HCT116 (cell line): ENCODE measurements at regions not wholly inside any gene's neighbourhood (a gene's known extent, or its start where the extent isn't known, plus 50 kb on each side); places are given as distances from the start of the nearest gene placed in this dataset.
A peak's percentile ranks its signal among the peaks of the same experiment; 100 is the strongest.

Experiments used
- CBX3 ChIP-seq: IDR thresholded peaks from 2 replicates; pipeline ENCODE4 v1.6.1; 2012; ENCODE audit warnings: low read depth
- CEBPB ChIP-seq: IDR thresholded peaks from 2 replicates; pipeline ENCODE4 v1.6.1; 2012; ENCODE audit warnings: low read depth
- EGR1 ChIP-seq: IDR thresholded peaks from 2 replicates; pipeline ENCODE4 v1.6.1; 2012; ENCODE audit warnings: low read depth
- EZH2 ChIP-seq: fragments of 200-600 bp; sonication (generic); IDR thresholded peaks from 2 replicates; pipeline ENCODE4 v1.6.1; 2017; ENCODE audit warnings: antibody characterized with exemption, mixed run types
- EZH2phosphoT487 ChIP-seq: fragments of 200-600 bp; IDR thresholded peaks from 2 replicates; pipeline ENCODE4 v1.6.1; 2018; ENCODE audit warnings: antibody characterized with exemption, borderline replicate concordance
- JUND ChIP-seq: IDR thresholded peaks from 2 replicates; pipeline ENCODE4 v1.6.1; 2012
- POLR2A ChIP-seq: IDR thresholded peaks from 2 replicates; pipeline ENCODE4 v1.7.0; 2011; ENCODE audit warnings: borderline replicate concordance; ENCODE audit not compliant: insufficient read depth, insufficient read length; ENCODE audit errors: extremely low read depth
- RAD21 ChIP-seq: IDR thresholded peaks from 2 replicates; pipeline ENCODE4 v1.6.1; 2012; ENCODE audit warnings: low read depth, mild to moderate bottlenecking
- YY1 ChIP-seq: IDR thresholded peaks from 2 replicates; pipeline ENCODE4 v1.6.1; 2011; ENCODE audit warnings: low read length, low read depth, moderate library complexity, mild to moderate bottlenecking; ENCODE audit not compliant: insufficient replicate concordance; ENCODE audit errors: extremely low read depth
- ZFX ChIP-seq: fragments of 450-650 bp; IDR thresholded peaks from 2 replicates; pipeline ENCODE4 v1.6.1; 2017
- ZNF274 ChIP-seq: fragments of 200-500 bp; sonication (Bioruptor generic); IDR thresholded peaks from 2 replicates; pipeline ENCODE4 v1.6.1; 2014; ENCODE audit warnings: mild to moderate bottlenecking, low read depth, low read length, inconsistent platforms
- TF ChIP-seq, protein P1 (sequence below), 3 experiments: fragments of 200-600 bp in 1 of 3; sonication (generic) in 1 of 3; IDR thresholded peaks in 2 of 3; conservative IDR thresholded peaks in 1 of 3; 2 replicates each; pipeline ENCODE4 v1.5.1; 2012 to 2017; ENCODE audit warnings: low read depth in 2 of 3, low read length in 2 of 3, antibody characterized with exemption in 1 of 3, borderline replicate concordance in 1 of 3, control low read depth in 1 of 3, mild to moderate bottlenecking in 1 of 3, mixed read lengths in 1 of 3, mixed run types in 1 of 3, moderate library complexity in 1 of 3; ENCODE audit not compliant: insufficient read depth in 1 of 3
- TF ChIP-seq, protein P2 (sequence below): IDR thresholded peaks from 2 replicates; pipeline ENCODE4 v1.6.1; 2012

DNA sequence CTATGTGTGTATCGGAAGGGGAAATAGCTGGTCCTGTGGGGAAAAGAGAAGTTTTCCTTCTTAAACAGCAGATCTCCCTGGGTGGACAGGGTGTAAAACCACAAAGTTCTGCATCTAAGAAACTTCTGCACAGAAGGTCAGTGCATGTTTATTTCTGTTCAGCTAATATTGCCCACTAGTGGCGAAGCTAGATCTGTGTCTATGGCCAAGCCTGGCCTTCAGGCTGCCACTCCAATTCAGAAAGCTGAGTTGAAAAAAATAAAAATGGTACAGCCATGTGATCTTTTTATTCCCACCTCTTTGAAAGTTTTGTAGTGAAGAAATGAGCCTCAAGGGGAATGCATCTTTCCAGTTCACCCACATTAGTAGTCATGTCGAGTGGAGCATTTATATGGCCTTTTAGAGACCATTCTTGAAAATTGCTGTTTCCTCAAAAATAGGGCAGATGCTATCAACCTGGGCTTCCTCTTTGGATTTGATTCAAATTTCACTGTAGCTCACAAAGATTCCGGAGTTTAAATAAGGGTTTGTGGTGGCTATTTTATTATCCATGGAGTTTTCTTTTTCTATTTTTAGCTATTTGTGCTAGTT lies 488.0 kb downstream of the PRELID2 start:
- TF ChIP-seq, protein P1, sequence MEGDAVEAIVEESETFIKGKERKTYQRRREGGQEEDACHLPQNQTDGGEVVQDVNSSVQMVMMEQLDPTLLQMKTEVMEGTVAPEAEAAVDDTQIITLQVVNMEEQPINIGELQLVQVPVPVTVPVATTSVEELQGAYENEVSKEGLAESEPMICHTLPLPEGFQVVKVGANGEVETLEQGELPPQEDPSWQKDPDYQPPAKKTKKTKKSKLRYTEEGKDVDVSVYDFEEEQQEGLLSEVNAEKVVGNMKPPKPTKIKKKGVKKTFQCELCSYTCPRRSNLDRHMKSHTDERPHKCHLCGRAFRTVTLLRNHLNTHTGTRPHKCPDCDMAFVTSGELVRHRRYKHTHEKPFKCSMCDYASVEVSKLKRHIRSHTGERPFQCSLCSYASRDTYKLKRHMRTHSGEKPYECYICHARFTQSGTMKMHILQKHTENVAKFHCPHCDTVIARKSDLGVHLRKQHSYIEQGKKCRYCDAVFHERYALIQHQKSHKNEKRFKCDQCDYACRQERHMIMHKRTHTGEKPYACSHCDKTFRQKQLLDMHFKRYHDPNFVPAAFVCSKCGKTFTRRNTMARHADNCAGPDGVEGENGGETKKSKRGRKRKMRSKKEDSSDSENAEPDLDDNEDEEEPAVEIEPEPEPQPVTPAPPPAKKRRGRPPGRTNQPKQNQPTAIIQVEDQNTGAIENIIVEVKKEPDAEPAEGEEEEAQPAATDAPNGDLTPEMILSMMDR (IDR thresholded peaks at IDR 0.05 in 2 of 3, conservative IDR thresholded peaks at IDR 0.05 in 1 of 3; ENCODE audit: borderline replicate concordance in 1 of 3, insufficient read depth in 1 of 3, low read depth in 2 of 3, low read length in 2 of 3), result peak; percentile 37 to 73 (median 63); a peak in 5 of 6 replicates
- no peak for TF ChIP-seq CEBPB
- no peak for TF ChIP-seq EZH2
- peak; percentile 60 for TF ChIP-seq RAD21
- no peak for TF ChIP-seq POLR2A
- TF ChIP-seq CBX3, result no peak
- TF ChIP-seq ZFX, result no peak
- TF ChIP-seq, protein P2, sequence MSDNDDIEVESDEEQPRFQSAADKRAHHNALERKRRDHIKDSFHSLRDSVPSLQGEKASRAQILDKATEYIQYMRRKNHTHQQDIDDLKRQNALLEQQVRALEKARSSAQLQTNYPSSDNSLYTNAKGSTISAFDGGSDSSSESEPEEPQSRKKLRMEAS, result no peak
- TF ChIP-seq EGR1, result no peak
- peak; percentile 18 for TF ChIP-seq YY1
- TF ChIP-seq EZH2phosphoT487, result no peak
- no peak for TF ChIP-seq JUND
- no peak for TF ChIP-seq ZNF274
